ENCODE measurements at regions not wholly inside any gene's neighbourhood (a gene's known extent, or its start where the extent isn't known, plus 50 kb on each side); places are given as distances from the start of the nearest gene placed in this dataset.

DNA sequence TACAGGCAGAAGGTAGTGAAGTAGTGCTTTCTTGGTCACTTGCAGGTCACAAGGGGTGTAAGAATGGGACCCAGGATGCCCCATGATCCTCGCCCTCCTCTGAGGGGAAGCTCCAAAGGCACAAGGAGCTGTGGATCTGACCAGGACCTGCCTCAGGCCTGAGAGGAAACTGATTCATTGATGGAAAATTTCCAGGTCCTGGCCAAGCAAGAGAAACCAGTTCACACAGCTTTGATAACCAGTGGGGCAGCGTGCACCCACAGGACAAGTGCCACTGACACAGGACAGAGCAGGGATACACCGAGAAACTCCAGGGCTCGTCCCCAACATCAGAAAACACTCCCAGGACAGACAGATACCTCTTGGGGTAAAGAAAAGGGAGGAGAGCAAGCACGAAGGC lies 177.1 kb downstream of the RBM26 start:
- Histone ChIP-seq H3K27me3 (ENCODE audit: low read depth, low read length) (peaks cover 47% of the 10 kb centered on the region), H3K4me2 (ENCODE audit: low read length) (no peak overlapping the region), H3K4me1 (ENCODE audit: low read length) (peaks cover 40% of the 10 kb centered on the region), H2AFZ (ENCODE audit: low read depth, low read length) (no peak overlapping the region), H3K36me3 (replicated peaks; ENCODE audit: low read depth, low read length) (no peaks in the 10 kb centered on the region), H3K79me2 (ENCODE audit: low read length) (no peaks in the 10 kb centered on the region), H3K9ac (ENCODE audit: low read length) (no peak overlapping the region), H3K27ac (ENCODE audit: low read length) (no peak overlapping the region), H3K4me3 (ENCODE audit: low read length) (no peak overlapping the region), H4K20me1 (ENCODE audit: insufficient read depth, low read length) (0 out of 2 replicates have a peak, but pooled peaks cover 3% of the 10 kb centered on the region), H3K9me3 (ENCODE audit: insufficient read depth, low read length) (no peaks in the 10 kb centered on the region)
- TF ChIP-seq, protein P1, sequence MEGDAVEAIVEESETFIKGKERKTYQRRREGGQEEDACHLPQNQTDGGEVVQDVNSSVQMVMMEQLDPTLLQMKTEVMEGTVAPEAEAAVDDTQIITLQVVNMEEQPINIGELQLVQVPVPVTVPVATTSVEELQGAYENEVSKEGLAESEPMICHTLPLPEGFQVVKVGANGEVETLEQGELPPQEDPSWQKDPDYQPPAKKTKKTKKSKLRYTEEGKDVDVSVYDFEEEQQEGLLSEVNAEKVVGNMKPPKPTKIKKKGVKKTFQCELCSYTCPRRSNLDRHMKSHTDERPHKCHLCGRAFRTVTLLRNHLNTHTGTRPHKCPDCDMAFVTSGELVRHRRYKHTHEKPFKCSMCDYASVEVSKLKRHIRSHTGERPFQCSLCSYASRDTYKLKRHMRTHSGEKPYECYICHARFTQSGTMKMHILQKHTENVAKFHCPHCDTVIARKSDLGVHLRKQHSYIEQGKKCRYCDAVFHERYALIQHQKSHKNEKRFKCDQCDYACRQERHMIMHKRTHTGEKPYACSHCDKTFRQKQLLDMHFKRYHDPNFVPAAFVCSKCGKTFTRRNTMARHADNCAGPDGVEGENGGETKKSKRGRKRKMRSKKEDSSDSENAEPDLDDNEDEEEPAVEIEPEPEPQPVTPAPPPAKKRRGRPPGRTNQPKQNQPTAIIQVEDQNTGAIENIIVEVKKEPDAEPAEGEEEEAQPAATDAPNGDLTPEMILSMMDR (IDR thresholded peaks at IDR 0.05; ENCODE audit: low read depth, low read length) = no peak
- no peak for TF ChIP-seq EZH2phosphoT487 (IDR thresholded peaks at IDR 0.05; ENCODE audit: low read depth)

DNA sequence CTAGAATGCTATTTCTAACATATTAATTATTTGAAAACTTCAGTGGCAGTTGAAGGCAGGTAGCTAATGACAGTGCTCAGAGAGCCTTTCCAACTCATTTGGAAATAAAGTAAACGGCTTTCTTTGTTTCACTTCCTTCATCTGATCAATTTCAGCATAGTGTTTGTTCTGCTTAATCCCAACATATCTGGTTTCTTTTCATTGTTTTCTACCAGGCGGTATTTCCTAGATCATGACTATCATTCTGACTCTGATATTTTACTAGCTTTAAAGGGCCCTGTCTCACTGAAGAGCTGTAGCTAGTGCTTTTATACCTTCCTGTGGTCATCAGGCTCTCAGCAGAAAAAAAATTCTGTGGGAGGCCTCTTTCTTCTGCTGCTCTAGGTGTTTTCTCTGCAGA lies 178.6 kb downstream of the RBM26 start:
- Histone ChIP-seq H3K4me2 (ENCODE audit: low read length) (peak overlapping the region; percentile 75), H3K27me3 (ENCODE audit: low read depth, low read length) (peaks cover 50% of the 10 kb centered on the region), H3K4me1 (ENCODE audit: low read length) (peaks cover 40% of the 10 kb centered on the region), H3K4me3 (ENCODE audit: low read length) (peak overlapping the region; percentile 47), H3K27ac (ENCODE audit: low read length) (no peak overlapping the region), H3K9me3 (ENCODE audit: insufficient read depth, low read length) (no peaks in the 10 kb centered on the region), H3K79me2 (ENCODE audit: low read length) (no peaks in the 10 kb centered on the region), H4K20me1 (ENCODE audit: insufficient read depth, low read length) (0 out of 2 replicates have a peak, but pooled peaks cover 3% of the 10 kb centered on the region), H3K9ac (ENCODE audit: low read length) (no peak overlapping the region), H3K36me3 (replicated peaks; ENCODE audit: low read depth, low read length) (no peaks in the 10 kb centered on the region), H2AFZ (ENCODE audit: low read depth, low read length) (no peak overlapping the region)
- TF ChIP-seq, protein P1 (IDR thresholded peaks at IDR 0.05; ENCODE audit: low read depth, low read length) = no peak

GRCh38 chr13:79226938-79227337 lies 179.1 kb downstream of the RBM26 start:
- H3K36me3 ChIP-seq (replicated peaks; ENCODE audit: low read depth, low read length) = no peaks in the 10 kb centered on the region
- 0 out of 2 replicates have a peak, but pooled peaks cover 3% of the 10 kb centered on the region for H4K20me1 ChIP-seq (ENCODE audit: insufficient read depth, low read length)
- H3K9me3 ChIP-seq (ENCODE audit: insufficient read depth, low read length) = no peaks in the 10 kb centered on the region
- peaks cover 40% of the 10 kb centered on the region for H3K4me1 ChIP-seq (ENCODE audit: low read length)
- peaks cover 49% of the 10 kb centered on the region for H3K27me3 ChIP-seq (ENCODE audit: low read depth, low read length)
- no peak overlapping the region for H2AFZ ChIP-seq (ENCODE audit: low read depth, low read length)
- 0 out of 2 replicates have a peak, but pooled peaks have one; percentile 16 for TF ChIP-seq EZH2phosphoT487 (IDR thresholded peaks at IDR 0.05; ENCODE audit: low read depth)
- TF ChIP-seq, protein P1 (IDR thresholded peaks at IDR 0.05; ENCODE audit: low read depth, low read length) = peak; percentile 18; the same call in 1 of the 2 replicates
- H3K27ac ChIP-seq (ENCODE audit: low read length) = no peak overlapping the region
- H3K9ac ChIP-seq (ENCODE audit: low read length) = no peak overlapping the region
- H3K79me2 ChIP-seq (ENCODE audit: low read length) = no peaks in the 10 kb centered on the region
- H3K4me3 ChIP-seq (ENCODE audit: low read length) = peak overlapping the region; percentile 47
- H3K4me2 ChIP-seq (ENCODE audit: low read length) = peak overlapping the region; percentile 75

GRCh38 chr13:79226250-79226649 lies 179.8 kb downstream of the RBM26 start:
- Histone ChIP-seq H3K27ac (ENCODE audit: low read length) (no peak overlapping the region), H4K20me1 (ENCODE audit: insufficient read depth, low read length) (0 out of 2 replicates have a peak, but pooled peaks cover 3% of the 10 kb centered on the region), H3K4me1 (ENCODE audit: low read length) (peaks cover 40% of the 10 kb centered on the region), H3K36me3 (replicated peaks; ENCODE audit: low read depth, low read length) (no peaks in the 10 kb centered on the region), H3K4me3 (ENCODE audit: low read length) (no peak overlapping the region), H2AFZ (ENCODE audit: low read depth, low read length) (no peak overlapping the region), H3K27me3 (ENCODE audit: low read depth, low read length) (peaks cover 43% of the 10 kb centered on the region), H3K9ac (ENCODE audit: low read length) (no peak overlapping the region), H3K4me2 (ENCODE audit: low read length) (no peak overlapping the region), H3K79me2 (ENCODE audit: low read length) (no peaks in the 10 kb centered on the region), H3K9me3 (ENCODE audit: insufficient read depth, low read length) (no peaks in the 10 kb centered on the region)
- TF ChIP-seq EZH2phosphoT487 (IDR thresholded peaks at IDR 0.05; ENCODE audit: low read depth) = no peak
- TF ChIP-seq, protein P1 (IDR thresholded peaks at IDR 0.05; ENCODE audit: low read depth, low read length) = no peak

Data from OCI-LY3 (cell line).